ENCODE measurements at regions not wholly inside any gene's neighbourhood (a gene's known extent, or its start where the extent isn't known, plus 50 kb on each side); places are given as distances from the start of the nearest gene placed in this dataset.

DNA sequence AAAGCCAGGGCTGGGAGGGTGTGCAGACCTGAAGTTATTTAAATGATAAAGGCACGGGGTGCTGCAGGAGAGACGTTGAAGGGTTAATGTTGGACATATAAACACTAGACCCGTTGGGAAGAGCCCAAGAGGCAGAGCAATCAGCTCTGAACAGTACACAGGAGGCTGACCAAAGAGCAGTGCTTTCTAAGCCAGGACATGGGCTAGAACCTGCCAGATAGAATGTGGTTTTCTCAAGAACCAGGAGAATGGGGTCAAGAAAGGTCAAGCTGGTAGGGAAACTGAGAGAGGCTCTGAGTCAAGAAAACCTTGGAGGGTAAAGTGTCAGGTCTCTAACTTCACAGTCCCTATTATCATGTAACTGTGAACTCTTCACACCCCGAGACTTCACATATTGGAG is 143.2 kb upstream of the EEA1 start:
- intact Hi-C loops (cut with DNase I; ENCODE audit: low total_unique reads): no loop called here
- no peak for DNase-seq (ENCODE audit: low spot score in 2 of 2)
- no peak overlapping the region for H3K4me3 ChIP-seq (ENCODE audit: low read depth, poor library complexity, severe bottlenecking)
- 64 to 67% methylated on average over 4 of the region's 4 CpGs for WGBS, 2 donors
- TF ChIP-seq, protein P1, sequence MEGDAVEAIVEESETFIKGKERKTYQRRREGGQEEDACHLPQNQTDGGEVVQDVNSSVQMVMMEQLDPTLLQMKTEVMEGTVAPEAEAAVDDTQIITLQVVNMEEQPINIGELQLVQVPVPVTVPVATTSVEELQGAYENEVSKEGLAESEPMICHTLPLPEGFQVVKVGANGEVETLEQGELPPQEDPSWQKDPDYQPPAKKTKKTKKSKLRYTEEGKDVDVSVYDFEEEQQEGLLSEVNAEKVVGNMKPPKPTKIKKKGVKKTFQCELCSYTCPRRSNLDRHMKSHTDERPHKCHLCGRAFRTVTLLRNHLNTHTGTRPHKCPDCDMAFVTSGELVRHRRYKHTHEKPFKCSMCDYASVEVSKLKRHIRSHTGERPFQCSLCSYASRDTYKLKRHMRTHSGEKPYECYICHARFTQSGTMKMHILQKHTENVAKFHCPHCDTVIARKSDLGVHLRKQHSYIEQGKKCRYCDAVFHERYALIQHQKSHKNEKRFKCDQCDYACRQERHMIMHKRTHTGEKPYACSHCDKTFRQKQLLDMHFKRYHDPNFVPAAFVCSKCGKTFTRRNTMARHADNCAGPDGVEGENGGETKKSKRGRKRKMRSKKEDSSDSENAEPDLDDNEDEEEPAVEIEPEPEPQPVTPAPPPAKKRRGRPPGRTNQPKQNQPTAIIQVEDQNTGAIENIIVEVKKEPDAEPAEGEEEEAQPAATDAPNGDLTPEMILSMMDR (IDR thresholded peaks at IDR 0.05): no peak
- no peak for TF ChIP-seq POLR2A (IDR thresholded peaks at IDR 0.05)

DNA sequence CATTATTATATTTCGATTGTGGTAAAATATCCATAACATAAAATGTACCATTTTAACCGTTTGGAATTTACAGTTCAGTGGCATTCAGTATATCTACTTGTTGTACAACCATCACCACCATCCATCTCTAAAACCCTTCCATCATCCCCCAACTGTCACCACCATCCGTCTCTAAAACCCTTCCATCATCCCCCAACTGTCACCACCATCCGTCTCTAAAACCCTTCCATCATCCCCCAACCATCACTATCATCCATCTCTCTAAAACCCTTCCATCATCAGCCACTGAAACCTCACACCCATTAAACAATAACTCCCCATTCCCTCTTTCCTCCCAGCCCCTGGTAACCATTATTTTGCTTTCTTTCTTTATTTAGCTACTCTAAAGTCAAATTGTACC is 144.2 kb upstream of the EEA1 start:
- 73 to 79% methylated on average over 4 of the region's 4 CpGs for WGBS, 2 donors
- TF ChIP-seq, protein P1 (IDR thresholded peaks at IDR 0.05): no peak
- no peak for TF ChIP-seq POLR2A (IDR thresholded peaks at IDR 0.05)
- intact Hi-C loops (cut with DNase I; ENCODE audit: low total_unique reads): no loop called here
- no peak overlapping the region for H3K4me3 ChIP-seq (ENCODE audit: low read depth, poor library complexity, severe bottlenecking)
- no peak for DNase-seq (ENCODE audit: low spot score in 2 of 2)

DNA sequence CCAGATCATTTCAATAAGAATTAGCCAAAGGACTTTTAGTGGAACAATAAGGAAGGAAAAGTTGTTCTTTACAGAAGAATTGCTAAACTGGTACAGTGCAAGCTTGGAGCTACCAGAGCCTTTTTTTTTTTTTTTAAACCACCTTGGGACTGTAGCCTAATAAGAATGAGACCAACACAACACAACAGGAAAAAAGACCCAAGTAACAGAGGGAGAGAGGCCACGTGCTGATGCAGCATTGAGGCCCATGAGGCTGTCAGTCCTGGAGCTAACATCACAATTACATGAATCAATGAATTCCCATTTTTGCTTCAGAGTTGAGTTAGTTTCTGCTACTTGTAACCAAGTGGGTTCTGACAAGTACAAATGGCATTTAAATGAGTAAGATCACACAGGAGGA is 149.0 kb upstream of the EEA1 start:
- WGBS, 2 donors: 60 to 62% methylated on average over 1 of the region's 1 CpG
- TF ChIP-seq, protein P1 (IDR thresholded peaks at IDR 0.05): no peak
- TF ChIP-seq POLR2A (IDR thresholded peaks at IDR 0.05): no peak
- intact Hi-C loops (cut with DNase I; ENCODE audit: low total_unique reads): no loop called here
- no peak for DNase-seq (ENCODE audit: low spot score in 2 of 2)
- H3K4me3 ChIP-seq (ENCODE audit: low read depth, poor library complexity, severe bottlenecking): no peak overlapping the region

DNA sequence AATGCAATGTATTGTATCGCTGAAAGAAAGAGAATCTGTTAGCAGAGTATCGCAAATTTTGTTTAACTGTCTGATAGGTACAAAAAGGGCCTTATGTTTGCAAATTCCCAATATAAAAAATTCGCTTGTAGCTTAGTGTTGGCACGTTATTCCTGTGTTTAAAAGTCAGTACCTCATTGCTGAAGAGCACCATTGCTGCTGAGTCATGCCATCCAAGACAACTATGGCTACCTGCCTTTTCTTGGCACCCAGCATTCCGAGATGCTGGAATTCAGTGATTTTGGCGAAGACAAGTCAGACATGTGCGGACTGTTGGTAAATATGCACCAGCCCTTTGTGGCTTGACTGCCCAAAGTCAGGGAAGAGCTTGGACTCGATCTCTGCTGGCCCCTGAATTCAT is 149.5 kb upstream of the EEA1 start:
- TF ChIP-seq, protein P1 (IDR thresholded peaks at IDR 0.05): no peak
- no peak for TF ChIP-seq POLR2A (IDR thresholded peaks at IDR 0.05)
- DNase-seq (ENCODE audit: low spot score in 2 of 2): no peak
- no peak overlapping the region for H3K4me3 ChIP-seq (ENCODE audit: low read depth, poor library complexity, severe bottlenecking)
- intact Hi-C loops (cut with DNase I; ENCODE audit: low total_unique reads): no loop called here
- 91 to 95% methylated on average over 8 of the region's 8 CpGs for whole genome bisulfite sequencing, 2 donors

DNA sequence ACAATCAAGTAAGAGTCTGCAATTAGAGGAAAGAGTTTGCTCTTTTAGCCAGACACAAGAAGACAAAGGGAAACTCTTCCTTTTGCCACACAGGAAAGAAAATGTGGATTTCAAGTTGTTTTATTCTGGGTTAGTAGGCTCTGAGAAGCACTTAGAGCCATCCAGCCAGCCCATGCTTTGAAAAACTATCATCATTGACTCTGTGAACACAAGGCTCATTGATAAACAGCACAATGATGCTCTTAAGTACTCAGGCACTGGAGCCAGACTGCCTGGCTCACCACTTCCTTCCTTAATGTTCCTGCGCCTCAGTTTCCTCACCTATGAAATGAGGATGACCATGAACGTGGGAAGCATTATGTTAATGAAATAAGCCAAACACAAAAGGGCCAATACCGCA is 150.2 kb upstream of the EEA1 start:
- no peak overlapping the region for H3K4me3 ChIP-seq (ENCODE audit: low read depth, poor library complexity, severe bottlenecking)
- no peak for TF ChIP-seq POLR2A (IDR thresholded peaks at IDR 0.05)
- DNase-seq (ENCODE audit: low spot score in 2 of 2): no peak
- intact Hi-C loops (cut with DNase I; ENCODE audit: low total_unique reads): no loop called here
- WGBS, 2 donors: 83 to 90% methylated on average over 3 of the region's 3 CpGs

DNA sequence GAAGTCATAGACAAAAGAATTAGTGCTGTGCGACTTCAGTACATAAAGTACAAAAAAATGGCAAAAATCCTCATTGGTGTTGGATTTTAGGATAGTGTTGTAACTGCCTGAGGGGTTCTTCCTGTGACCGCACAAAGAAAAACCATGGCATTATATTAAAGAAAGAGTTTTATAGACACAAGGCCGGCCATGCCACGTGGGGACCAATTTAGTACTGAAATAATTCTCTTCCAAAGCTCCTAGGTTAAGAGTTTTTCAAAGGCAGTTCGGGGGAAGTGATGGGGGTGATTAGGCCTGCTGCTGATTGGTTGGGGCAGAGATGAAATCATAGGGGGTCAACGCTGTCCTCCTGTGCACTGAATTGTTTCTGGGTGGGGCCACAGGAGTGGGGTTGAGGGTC is 150.9 kb upstream of the EEA1 start:
- DNase-seq (ENCODE audit: low spot score in 2 of 2): no peak
- WGBS, 2 donors: 79 to 80% methylated on average over 6 of the region's 6 CpGs
- no peak overlapping the region for H3K4me3 ChIP-seq (ENCODE audit: low read depth, poor library complexity, severe bottlenecking)
- TF ChIP-seq, protein P1 (IDR thresholded peaks at IDR 0.05): no peak
- TF ChIP-seq POLR2A (IDR thresholded peaks at IDR 0.05): no peak
- intact Hi-C loops (cut with DNase I; ENCODE audit: low total_unique reads): no loop called here
